Fibroblast of mammary gland (primary cell): ENCODE measurements at regions not wholly inside any gene's neighbourhood (a gene's known extent, or its start where the extent isn't known, plus 50 kb on each side); places are given as distances from the start of the nearest gene placed in this dataset.

Experiments used
- DNase-seq: peaks from one replicate; pipeline ENCODE4 v3.0.0-alpha.2; 2010; ENCODE audit warnings: low read depth
- H3K4me3 ChIP-seq: 2 replicates; pipeline ENCODE4 v1.5.1; 2011; ENCODE audit warnings: low read depth, mild to moderate bottlenecking, low read length, moderate library complexity; ENCODE audit not compliant: control insufficient read depth
- CTCF ChIP-seq: conservative IDR thresholded peaks from 2 replicates; pipeline ENCODE4 v1.5.1; 2011; ENCODE audit warnings: low read depth, low read length, inconsistent platforms; ENCODE audit not compliant: control insufficient read depth, insufficient read depth

GRCh38 chr4:129377131-129377845 lies 281.3 kb downstream of the C4orf33 start:
- DNase-seq, result no peak
- H3K4me3 ChIP-seq, result no peak overlapping the region
- TF ChIP-seq CTCF, result no peak

GRCh38 chr4:129378364-129378763 lies 282.4 kb downstream of the C4orf33 start:
- no peak for TF ChIP-seq CTCF
- no peak overlapping the region for H3K4me3 ChIP-seq
- no peak for DNase-seq

GRCh38 chr4:129379429-129379828 lies 283.5 kb downstream of the C4orf33 start:
- no peak overlapping the region for H3K4me3 ChIP-seq
- no peak for DNase-seq
- TF ChIP-seq CTCF, result no peak

GRCh38 chr4:129384974-129385373 lies 289.0 kb downstream of the C4orf33 start:
- no peak for DNase-seq
- H3K4me3 ChIP-seq, result no peak overlapping the region
- no peak for TF ChIP-seq CTCF

GRCh38 chr4:129387666-129388065 lies 291.7 kb downstream of the C4orf33 start:
- no peak overlapping the region for H3K4me3 ChIP-seq
- DNase-seq, result no peak
- TF ChIP-seq CTCF, result no peak

- no peak for TF ChIP-seq CTCF
- no peak overlapping the region for H3K4me3 ChIP-seq
- no peak for DNase-seq
These were observed 298.0 kb downstream of the C4orf33 start for GRCh38 chr4:129393976-129394375.

- H3K4me3 ChIP-seq, result no peak overlapping the region
- TF ChIP-seq CTCF, result no peak
- no peak for DNase-seq
These were observed 298.7 kb downstream of the C4orf33 start for GRCh38 chr4:129394635-129395034.
